T-helper 17 cell (primary cell): ENCODE measurements at regions not wholly inside any gene's neighbourhood (a gene's known extent, or its start where the extent isn't known, plus 50 kb on each side); places are given as distances from the start of the nearest gene placed in this dataset.

ENCODE experiments used
- ATAC-seq: fragments of 150-1000 bp; cut with Tn5 transposase; 2 replicates; pipeline ENCODE4 v1.10.0; 2021; ENCODE audit warnings: mild to moderate bottlenecking, moderate library complexity
- DNase-seq, 3 donors: peaks; one replicate each; pipeline versions ENCODE4 v3.0.0 to v3.0.0-alpha.2; 2020 to 2021
- H3K9me3 ChIP-seq: one replicate; pipeline ENCODE4 v1.7.0; 2013; ENCODE audit warnings: low read length, mild to moderate bottlenecking; ENCODE audit not compliant: control insufficient read depth, poor library complexity, severe bottlenecking
- H3K27ac Mint-ChIP-seq: one replicate; pipeline ENCODE4 v1.8.0; 2022; ENCODE audit warnings: mild to moderate bottlenecking, moderate library complexity, mixed read lengths
- H3K27me3 Mint-ChIP-seq: one replicate; pipeline ENCODE4 v1.8.0; 2022; ENCODE audit warnings: mixed read lengths
- H3K36me3 Mint-ChIP-seq: one replicate; pipeline ENCODE4 v1.8.0; 2022; ENCODE audit warnings: low read depth, mixed read lengths
- H3K4me1 Mint-ChIP-seq: one replicate; pipeline ENCODE4 v1.8.0; 2022; ENCODE audit warnings: mild to moderate bottlenecking, mixed read lengths
- H3K4me3 Mint-ChIP-seq: one replicate; pipeline ENCODE4 v1.8.0; 2022; ENCODE audit warnings: mild to moderate bottlenecking, moderate library complexity, mixed read lengths

DNA sequence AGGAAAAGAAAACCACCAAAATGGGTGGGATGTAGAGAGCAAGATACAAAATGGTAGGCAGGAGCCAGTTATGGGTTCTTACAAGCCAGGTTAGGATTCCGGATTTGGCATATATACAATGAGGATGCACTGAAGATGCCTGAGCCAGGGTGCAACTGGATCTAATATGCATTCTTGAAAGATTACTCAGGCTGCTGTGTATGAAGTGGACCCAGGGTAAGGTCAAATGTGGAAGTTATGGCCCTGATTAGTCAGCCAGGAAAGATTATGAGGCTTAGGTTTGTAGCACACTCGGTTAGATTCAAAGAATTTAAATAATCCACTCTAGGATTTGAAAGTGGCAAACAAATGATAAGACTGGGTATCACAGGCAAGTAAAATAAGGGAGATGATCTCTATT, 1750.7 kb upstream of the FLRT2 start:
- Mint-ChIP-seq H3K4me3 (no peak overlapping the region), H3K27me3 (no peaks in the 10 kb centered on the region), H3K36me3 (no peaks in the 10 kb centered on the region), H3K4me1 (no peaks in the 10 kb centered on the region), H3K27ac (no peak overlapping the region)
- H3K9me3 ChIP-seq = no peaks in the 10 kb centered on the region
- no peak for ATAC-seq
- no peak for DNase-seq

GRCh38 chr14:83780321-83780720, 1749.6 kb upstream of the FLRT2 start:
- no peak for ATAC-seq
- Mint-ChIP-seq H3K27ac (no peak overlapping the region), H3K4me1 (no peaks in the 10 kb centered on the region), H3K27me3 (no peaks in the 10 kb centered on the region), H3K4me3 (no peak overlapping the region), H3K36me3 (no peaks in the 10 kb centered on the region)
- DNase-seq = no peak
- H3K9me3 ChIP-seq = no peaks in the 10 kb centered on the region

DNA sequence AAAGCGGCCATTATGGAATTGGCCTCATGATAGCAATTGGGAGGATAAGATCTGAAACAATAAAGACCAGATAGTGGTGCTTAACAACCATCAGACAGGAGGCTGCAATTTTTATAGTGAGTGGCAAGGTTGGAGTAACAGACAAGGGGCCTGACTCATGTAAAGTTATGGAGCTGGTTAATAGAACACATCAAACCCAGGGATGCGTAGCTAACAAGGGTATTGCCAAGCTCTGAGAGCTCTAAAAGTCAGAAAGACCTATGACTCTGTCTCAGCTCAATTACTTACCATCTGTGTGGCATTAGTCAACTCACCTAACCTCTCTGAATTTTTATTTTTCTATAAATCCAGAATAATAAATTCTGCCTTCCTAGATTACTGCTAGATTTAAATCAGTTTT, 1731.5 kb upstream of the FLRT2 start:
- Mint-ChIP-seq H3K27ac (no peak overlapping the region), H3K4me3 (no peak overlapping the region), H3K4me1 (no peaks in the 10 kb centered on the region), H3K27me3 (no peaks in the 10 kb centered on the region), H3K36me3 (no peaks in the 10 kb centered on the region)
- no peaks in the 10 kb centered on the region for H3K9me3 ChIP-seq
- ATAC-seq (no peak), DNase-seq (no peak)

DNA sequence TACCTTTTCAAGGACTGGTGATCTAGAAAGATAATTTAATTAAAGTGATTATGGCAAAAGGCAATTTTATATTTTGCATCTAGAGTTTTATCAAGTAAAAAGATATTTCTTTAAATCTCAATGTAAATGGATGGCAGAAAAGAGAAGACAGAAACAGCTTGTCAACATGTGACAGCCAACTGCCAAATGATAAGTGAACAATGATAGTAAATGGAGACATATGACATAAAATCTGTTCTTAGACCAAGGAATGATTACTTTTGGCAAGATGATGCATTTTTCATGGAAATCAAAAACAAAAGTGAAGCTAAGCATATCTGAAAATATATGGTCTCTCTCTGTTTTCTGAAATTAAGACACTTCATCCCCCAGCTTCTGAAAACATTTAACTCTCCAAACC, 1730.7 kb upstream of the FLRT2 start:
- no peaks in the 10 kb centered on the region for H3K9me3 ChIP-seq
- H3K27ac Mint-ChIP-seq = no peak overlapping the region
- no peaks in the 10 kb centered on the region for H3K4me1 Mint-ChIP-seq
- no peak for DNase-seq
- no peak for ATAC-seq
- H3K4me3 Mint-ChIP-seq = no peak overlapping the region
- no peaks in the 10 kb centered on the region for H3K27me3 Mint-ChIP-seq
- no peaks in the 10 kb centered on the region for H3K36me3 Mint-ChIP-seq

DNA sequence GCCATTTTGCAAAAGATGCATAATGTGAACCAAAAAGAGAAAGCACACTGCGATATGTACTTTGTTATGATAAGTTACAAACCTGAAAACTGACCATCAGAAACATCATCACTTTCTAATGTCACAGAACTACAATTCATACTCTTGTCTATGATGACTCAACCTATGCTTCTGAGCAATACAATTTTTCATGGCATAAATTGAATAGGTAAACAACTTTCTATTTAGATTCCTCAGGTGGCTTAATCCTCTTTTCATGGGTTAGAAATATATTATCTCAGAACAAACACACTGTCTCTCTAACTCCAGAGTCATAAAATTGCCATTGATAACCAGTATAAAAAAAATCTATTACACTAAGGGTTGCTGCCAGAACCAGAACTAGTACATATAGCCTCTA, 1715.0 kb upstream of the FLRT2 start:
- no peaks in the 10 kb centered on the region for H3K27me3 Mint-ChIP-seq
- no peak overlapping the region for H3K27ac Mint-ChIP-seq
- no peaks in the 10 kb centered on the region for H3K4me1 Mint-ChIP-seq
- H3K9me3 ChIP-seq = no peaks in the 10 kb centered on the region
- DNase-seq (no peak), ATAC-seq (no peak)
- H3K4me3 Mint-ChIP-seq = no peak overlapping the region
- H3K36me3 Mint-ChIP-seq = no peaks in the 10 kb centered on the region

- no peaks in the 10 kb centered on the region for H3K27me3 Mint-ChIP-seq
- H3K27ac Mint-ChIP-seq = no peak overlapping the region
- no peak overlapping the region for H3K4me3 Mint-ChIP-seq
- no peak for ATAC-seq
- no peak for DNase-seq
- no peaks in the 10 kb centered on the region for H3K4me1 Mint-ChIP-seq
- H3K9me3 ChIP-seq = no peaks in the 10 kb centered on the region
- H3K36me3 Mint-ChIP-seq = no peaks in the 10 kb centered on the region
These were observed 1713.2 kb upstream of the FLRT2 start for GRCh38 chr14:83816761-83817160.

DNA sequence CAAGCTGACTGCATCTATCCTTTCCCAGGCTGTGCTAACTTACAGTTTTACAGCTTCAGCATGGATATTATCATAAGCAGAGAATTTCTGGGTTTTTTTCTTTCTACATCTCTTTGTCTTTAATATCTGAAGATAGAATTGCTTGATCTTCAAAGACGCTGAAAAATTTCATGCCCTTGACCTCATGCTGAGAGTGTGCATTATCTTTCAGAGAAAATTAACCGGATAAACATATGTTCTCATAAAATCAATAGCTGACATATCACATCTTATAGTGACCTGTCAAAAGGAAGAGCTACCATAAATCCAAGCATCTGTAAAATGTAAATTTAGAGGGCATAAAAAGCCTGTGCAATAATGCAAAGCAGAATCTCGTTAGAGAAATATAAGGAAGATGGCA, 1704.1 kb upstream of the FLRT2 start:
- ATAC-seq (no peak), DNase-seq (no peak)
- H3K27ac Mint-ChIP-seq = no peak overlapping the region
- H3K9me3 ChIP-seq = no peaks in the 10 kb centered on the region
- H3K4me3 Mint-ChIP-seq = no peak overlapping the region
- no peaks in the 10 kb centered on the region for H3K27me3 Mint-ChIP-seq
- H3K36me3 Mint-ChIP-seq = no peaks in the 10 kb centered on the region
- H3K4me1 Mint-ChIP-seq = no peaks in the 10 kb centered on the region

DNA sequence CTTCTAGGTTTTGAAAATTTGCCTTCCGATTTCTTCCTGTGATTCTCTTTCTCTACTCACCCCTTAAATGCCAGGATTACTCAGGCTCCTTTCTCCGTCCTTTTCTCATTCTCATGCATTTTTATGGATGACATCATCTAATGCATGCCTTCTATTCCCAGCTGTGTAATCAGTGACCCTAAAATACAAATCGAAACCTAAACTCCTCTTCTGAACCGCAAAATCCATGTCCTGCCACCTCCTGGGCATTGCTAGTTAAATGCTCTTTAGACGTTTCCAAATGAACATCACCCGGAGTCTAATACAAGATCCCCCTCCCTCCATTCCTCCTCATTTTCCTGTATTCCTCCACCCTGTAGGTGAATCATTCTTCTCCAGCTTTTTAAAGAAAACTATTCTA, 1703.1 kb upstream of the FLRT2 start:
- H3K27ac Mint-ChIP-seq = no peak overlapping the region
- no peaks in the 10 kb centered on the region for H3K27me3 Mint-ChIP-seq
- no peaks in the 10 kb centered on the region for H3K36me3 Mint-ChIP-seq
- no peaks in the 10 kb centered on the region for H3K4me1 Mint-ChIP-seq
- no peaks in the 10 kb centered on the region for H3K9me3 ChIP-seq
- no peak overlapping the region for H3K4me3 Mint-ChIP-seq
- no peak for DNase-seq
- ATAC-seq = no peak

DNA sequence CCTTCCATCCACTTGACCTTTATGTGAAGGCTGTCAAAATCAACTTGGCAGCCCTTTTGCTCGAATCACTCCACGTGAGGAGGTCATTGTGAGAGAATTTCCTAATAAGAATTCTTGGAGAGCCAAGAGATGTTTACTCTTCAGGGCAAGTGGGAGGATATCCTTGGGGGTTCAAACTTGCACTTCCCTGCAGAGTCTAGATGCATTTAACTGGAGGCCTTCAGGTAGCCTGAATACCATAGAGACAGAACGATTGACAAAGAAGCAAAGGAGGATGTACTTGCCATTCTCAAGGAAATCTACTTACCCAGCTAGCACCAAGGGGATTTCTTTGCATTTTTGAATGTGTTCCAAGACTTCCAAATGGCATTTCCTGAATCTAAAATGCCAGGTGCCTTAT, 1702.6 kb upstream of the FLRT2 start:
- Mint-ChIP-seq H3K36me3 (no peaks in the 10 kb centered on the region), H3K4me1 (no peaks in the 10 kb centered on the region), H3K4me3 (no peak overlapping the region), H3K27me3 (no peaks in the 10 kb centered on the region), H3K27ac (no peak overlapping the region)
- no peaks in the 10 kb centered on the region for H3K9me3 ChIP-seq
- no peak for ATAC-seq
- DNase-seq = no peak

- Mint-ChIP-seq H3K4me1 (no peaks in the 10 kb centered on the region), H3K27me3 (no peaks in the 10 kb centered on the region), H3K4me3 (no peak overlapping the region), H3K36me3 (no peaks in the 10 kb centered on the region), H3K27ac (no peak overlapping the region)
- DNase-seq (no peak), ATAC-seq (no peak)
- no peaks in the 10 kb centered on the region for H3K9me3 ChIP-seq
These were observed 1701.5 kb upstream of the FLRT2 start for GRCh38 chr14:83828406-83828805.

GRCh38 chr14:83830316-83830715, 1699.6 kb upstream of the FLRT2 start:
- Mint-ChIP-seq H3K36me3 (no peaks in the 10 kb centered on the region), H3K4me1 (no peaks in the 10 kb centered on the region), H3K27ac (no peak overlapping the region), H3K27me3 (no peaks in the 10 kb centered on the region), H3K4me3 (no peak overlapping the region)
- H3K9me3 ChIP-seq = no peaks in the 10 kb centered on the region
- no peak for ATAC-seq
- no peak for DNase-seq

GRCh38 chr14:83838226-83838625, 1691.7 kb upstream of the FLRT2 start:
- no peak overlapping the region for H3K27ac Mint-ChIP-seq
- no peaks in the 10 kb centered on the region for H3K9me3 ChIP-seq
- no peaks in the 10 kb centered on the region for H3K4me1 Mint-ChIP-seq
- no peaks in the 10 kb centered on the region for H3K27me3 Mint-ChIP-seq
- no peaks in the 10 kb centered on the region for H3K36me3 Mint-ChIP-seq
- no peak overlapping the region for H3K4me3 Mint-ChIP-seq
- DNase-seq (no peak), ATAC-seq (no peak)

DNA sequence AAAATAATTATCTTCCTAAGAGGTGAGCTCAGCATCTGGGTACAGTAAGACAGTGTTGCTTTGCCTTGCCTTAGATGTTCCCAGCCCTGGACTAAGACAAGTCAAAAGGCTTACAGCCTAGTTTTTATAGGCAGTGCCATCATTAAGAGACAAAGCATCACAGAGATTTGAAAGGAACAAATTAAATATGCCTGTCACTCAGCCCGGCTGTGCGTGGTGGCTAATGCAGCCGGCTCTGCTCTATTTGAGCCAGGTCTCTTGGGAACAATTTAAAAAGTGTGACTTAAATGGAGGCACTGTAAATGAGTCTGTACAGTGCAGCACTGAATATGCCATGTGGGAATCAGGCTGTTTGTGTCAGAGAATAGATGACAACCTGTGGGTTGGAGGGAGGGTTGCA, 1687.4 kb upstream of the FLRT2 start:
- Mint-ChIP-seq H3K27ac (no peak overlapping the region), H3K4me3 (no peak overlapping the region), H3K36me3 (no peaks in the 10 kb centered on the region), H3K27me3 (no peaks in the 10 kb centered on the region), H3K4me1 (no peaks in the 10 kb centered on the region)
- DNase-seq = no peak
- H3K9me3 ChIP-seq = no peaks in the 10 kb centered on the region
- ATAC-seq = no peak

GRCh38 chr14:83847102-83847501, 1682.8 kb upstream of the FLRT2 start:
- Mint-ChIP-seq H3K36me3 (no peaks in the 10 kb centered on the region), H3K4me3 (no peak overlapping the region), H3K27me3 (no peaks in the 10 kb centered on the region)

DNA sequence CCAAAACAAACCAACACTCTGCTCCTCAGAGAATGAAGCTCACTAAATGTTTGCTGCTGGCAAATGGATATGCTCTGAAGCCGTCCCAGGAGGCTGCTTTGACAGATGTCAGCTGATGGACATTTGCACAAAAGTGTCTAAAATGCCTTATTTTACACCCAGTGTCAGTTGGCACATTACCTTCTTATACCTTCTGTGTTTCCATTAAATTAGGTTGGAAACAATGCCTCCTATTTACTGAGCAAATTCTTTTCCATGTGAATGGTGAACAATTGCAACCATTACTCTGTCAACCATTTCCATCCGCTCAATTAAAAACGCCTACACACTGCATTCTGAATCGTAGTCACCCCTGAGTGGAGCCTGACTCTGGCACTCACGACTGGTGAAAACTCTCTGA, 1679.9 kb upstream of the FLRT2 start:
- ATAC-seq (no peak), DNase-seq (no peak)
- Mint-ChIP-seq H3K4me1 (no peaks in the 10 kb centered on the region), H3K4me3 (no peak overlapping the region), H3K36me3 (no peaks in the 10 kb centered on the region), H3K27me3 (no peaks in the 10 kb centered on the region), H3K27ac (no peak overlapping the region)
- no peaks in the 10 kb centered on the region for H3K9me3 ChIP-seq

More at GRCh38 chr14:83847102-83847501, 1682.8 kb upstream of the FLRT2 start:
- no peak for ATAC-seq
- H3K4me1 Mint-ChIP-seq = no peaks in the 10 kb centered on the region
- H3K27ac Mint-ChIP-seq = no peak overlapping the region
- DNase-seq = no peak
- H3K9me3 ChIP-seq = no peaks in the 10 kb centered on the region
